Progenitor cell of endocrine pancreas (in vitro differentiated cells): ENCODE measurements at regions not wholly inside any gene's neighbourhood (a gene's known extent, or its start where the extent isn't known, plus 50 kb on each side); places are given as distances from the start of the nearest gene placed in this dataset.

Experiments
- DNase-seq: peaks from one replicate; pipeline ENCODE4 v3.0.0; 2021; ENCODE audit warnings: low spot score; ENCODE audit not compliant: unreplicated experiment
- H3K27ac Mint-ChIP-seq: 2 replicates; pipeline ENCODE4 v1.8.0; 2021; ENCODE audit warnings: mild to moderate bottlenecking, moderate library complexity, mixed read lengths
- H3K27me3 Mint-ChIP-seq: 2 replicates; pipeline ENCODE4 v1.8.0; 2021; ENCODE audit warnings: mixed read lengths
- H3K36me3 Mint-ChIP-seq: 2 replicates; pipeline ENCODE4 v1.8.0; 2022; ENCODE audit warnings: mixed read lengths; ENCODE audit not compliant: insufficient read depth
- H3K4me1 Mint-ChIP-seq: 2 replicates; pipeline ENCODE4 v1.8.0; 2021; ENCODE audit warnings: low read depth, mixed read lengths
- H3K4me3 Mint-ChIP-seq: 2 replicates; pipeline ENCODE4 v1.8.0; 2021; ENCODE audit warnings: low read depth, mild to moderate bottlenecking, moderate library complexity, mixed read lengths
- H3K9me3 Mint-ChIP-seq: 2 replicates; pipeline ENCODE4 v1.8.0; 2021; ENCODE audit warnings: low read depth, mixed read lengths
- CTCF ChIP-seq: fragments of 200-600 bp; sonication (generic); IDR thresholded peaks from one replicate; pipeline ENCODE4 v1.5.0; 2021; ENCODE audit warnings: antibody characterized with exemption, mild to moderate bottlenecking; ENCODE audit not compliant: unreplicated experiment

DNA sequence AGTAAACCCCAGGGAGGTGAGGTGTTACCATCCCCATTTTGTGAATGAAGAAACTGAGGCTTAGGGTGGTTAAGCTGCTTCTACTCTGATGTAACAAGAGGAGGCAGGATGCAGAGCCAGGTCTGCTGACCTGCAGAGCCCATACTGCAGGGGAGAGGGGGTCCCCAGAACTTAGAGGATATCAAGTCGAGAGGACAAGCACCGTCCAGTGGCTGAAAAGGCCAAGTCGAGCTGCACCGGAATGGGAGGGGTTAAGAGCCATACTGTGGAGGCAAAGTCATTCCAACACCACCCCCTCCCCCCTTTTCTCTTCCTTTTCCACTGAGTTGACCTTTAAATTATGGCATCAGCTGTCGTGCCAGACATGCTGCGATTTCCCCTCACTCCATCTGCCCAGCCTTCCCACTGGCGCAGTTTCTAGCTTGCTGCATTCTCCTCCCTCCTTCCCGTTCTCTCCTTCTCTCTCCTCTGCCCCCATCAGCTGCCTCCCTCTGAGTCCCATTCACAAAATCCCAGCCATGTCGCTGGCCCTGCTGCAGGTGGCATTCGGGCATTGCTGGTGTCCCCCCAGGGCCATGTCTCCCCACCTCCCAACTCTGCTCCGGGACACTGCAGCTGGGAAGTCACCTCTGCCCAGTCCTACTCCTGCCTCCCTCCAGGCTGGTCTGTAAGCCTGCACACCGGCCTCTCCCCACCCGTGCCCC, 346.9 kb downstream of the DYSF start:
- H3K36me3 Mint-ChIP-seq = no peaks in the 10 kb centered on the region
- TF ChIP-seq CTCF = no peak
- peaks cover 18% of the 10 kb centered on the region for H3K27me3 Mint-ChIP-seq
- H3K4me3 Mint-ChIP-seq = no peak overlapping the region
- no peak overlapping the region for H3K27ac Mint-ChIP-seq
- no peaks in the 10 kb centered on the region for H3K9me3 Mint-ChIP-seq
- DNase-seq = no peak
- H3K4me1 Mint-ChIP-seq = no peaks in the 10 kb centered on the region

- Mint-ChIP-seq H3K27me3 (peaks cover 18% of the 10 kb centered on the region), H3K4me1 (peaks cover 2% of the 10 kb centered on the region), H3K36me3 (no peaks in the 10 kb centered on the region), H3K4me3 (no peak overlapping the region), H3K9me3 (no peaks in the 10 kb centered on the region), H3K27ac (no peak overlapping the region)
- TF ChIP-seq CTCF = no peak
- DNase-seq = no peak
Observed at GRCh38 chr2:71799013-71799575, 345.7 kb downstream of the DYSF start.

GRCh38 chr2:71798266-71799012, 345.1 kb downstream of the DYSF start:
- TF ChIP-seq CTCF = peak; percentile 85
- Mint-ChIP-seq H3K36me3 (no peaks in the 10 kb centered on the region), H3K27ac (no peak overlapping the region), H3K9me3 (no peaks in the 10 kb centered on the region), H3K4me3 (no peak overlapping the region), H3K27me3 (peaks cover 20% of the 10 kb centered on the region), H3K4me1 (peaks cover 9% of the 10 kb centered on the region)
- DNase-seq = peak; percentile 32

DNA sequence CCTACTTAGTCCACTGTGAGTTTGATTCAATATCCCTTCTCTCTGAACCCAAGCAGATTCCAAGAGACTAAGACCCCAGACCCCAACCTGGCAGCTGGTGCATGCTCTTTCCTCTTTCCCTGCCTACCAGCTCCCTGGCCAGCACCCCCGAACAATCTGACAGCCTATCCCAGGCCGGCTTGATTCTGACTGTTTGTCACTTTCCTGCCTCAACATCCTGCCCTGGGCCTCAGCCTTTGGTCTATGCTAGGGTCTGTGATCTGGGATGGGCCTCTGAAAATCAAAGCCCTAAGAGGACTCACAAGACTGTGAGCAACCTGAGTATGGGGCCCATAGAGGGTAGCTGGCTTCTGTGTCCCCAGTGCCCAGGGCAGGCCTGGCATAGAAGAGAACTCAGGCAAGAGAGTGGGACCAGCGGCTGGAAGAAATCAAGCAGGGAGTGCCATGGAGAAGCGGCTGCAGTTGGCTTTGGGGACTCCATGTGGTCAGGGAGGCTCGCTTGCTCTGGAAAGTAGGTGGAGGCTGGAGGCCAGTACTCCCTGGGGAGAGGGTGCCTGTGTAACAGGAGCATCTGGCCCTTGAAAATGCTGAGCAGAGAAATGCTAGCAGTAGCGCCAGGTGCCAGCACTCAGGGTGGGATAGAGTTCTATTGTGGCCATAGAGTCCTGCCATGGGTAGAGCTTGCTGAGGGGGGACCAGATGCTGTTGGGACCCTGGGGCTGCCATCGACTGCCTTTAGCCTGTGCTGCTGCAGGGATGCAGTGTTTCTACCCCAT, 343.9 kb downstream of the DYSF start:
- DNase-seq = no peak
- no peak overlapping the region for H3K27ac Mint-ChIP-seq
- no peaks in the 10 kb centered on the region for H3K9me3 Mint-ChIP-seq
- no peak for TF ChIP-seq CTCF
- H3K4me1 Mint-ChIP-seq = peaks cover 12% of the 10 kb centered on the region
- H3K4me3 Mint-ChIP-seq = no peak overlapping the region
- peaks cover 19% of the 10 kb centered on the region for H3K27me3 Mint-ChIP-seq
- H3K36me3 Mint-ChIP-seq = no peaks in the 10 kb centered on the region

- Mint-ChIP-seq H3K4me1 (peaks cover 12% of the 10 kb centered on the region), H3K27ac (no peak overlapping the region), H3K27me3 (peaks cover 21% of the 10 kb centered on the region), H3K9me3 (no peaks in the 10 kb centered on the region), H3K4me3 (no peak overlapping the region), H3K36me3 (no peaks in the 10 kb centered on the region)
- no peak for DNase-seq
- TF ChIP-seq CTCF = no peak
Observed at GRCh38 chr2:71796174-71796593, 342.8 kb downstream of the DYSF start.
